ENCODE measurements at regions not wholly inside any gene's neighbourhood (a gene's known extent, or its start where the extent isn't known, plus 50 kb on each side); places are given as distances from the start of the nearest gene placed in this dataset.

DNA sequence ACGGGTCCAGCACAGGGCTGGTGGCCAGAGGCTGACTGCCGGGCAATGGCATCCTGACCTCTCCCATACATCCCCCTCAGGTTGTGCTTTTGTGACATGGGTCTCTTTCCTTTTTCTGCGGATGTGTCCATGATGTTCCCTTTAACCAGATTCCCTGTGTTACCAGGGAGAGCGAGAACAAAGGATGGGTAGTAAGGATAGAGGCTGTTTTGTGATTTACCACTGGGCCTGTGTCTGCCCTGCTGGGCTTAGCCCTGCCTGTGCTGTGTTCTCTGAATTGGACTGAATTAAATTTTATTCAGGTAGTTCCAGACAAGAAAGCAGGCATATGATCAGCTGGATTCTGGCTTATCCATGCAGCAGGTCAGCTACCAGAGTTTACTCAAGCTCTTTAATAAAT is 301.6 kb downstream of the RWDD3 start:
- H3K9me3 ChIP-seq, result no peaks in the 10 kb centered on the region
- H2AFZ ChIP-seq (ENCODE audit: low read depth), result no peak overlapping the region
- no peaks in the 10 kb centered on the region for H3F3A ChIP-seq (replicated peaks; ENCODE audit: insufficient read depth)
- peaks cover 0 to 7% of the 10 kb centered on the region in 2 experiments; a peak in 1 of 4 replicates for H3K4me1 ChIP-seq (ENCODE audit: control insufficient read depth in 1 of 2, insufficient read depth in 2 of 2, low read depth in 1 of 2, low read length in 1 of 2)
- TF ChIP-seq, protein P1, sequence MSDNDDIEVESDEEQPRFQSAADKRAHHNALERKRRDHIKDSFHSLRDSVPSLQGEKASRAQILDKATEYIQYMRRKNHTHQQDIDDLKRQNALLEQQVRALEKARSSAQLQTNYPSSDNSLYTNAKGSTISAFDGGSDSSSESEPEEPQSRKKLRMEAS (IDR thresholded peaks at IDR 0.05; ENCODE audit: low read depth), result no peak
- TF ChIP-seq EZH2phosphoT487 (IDR thresholded peaks at IDR 0.05; ENCODE audit: borderline replicate concordance, low read depth), result no peak
- no peak for TF ChIP-seq TAF1 (IDR thresholded peaks at IDR 0.05; ENCODE audit: borderline replicate concordance, low read depth, low read length)
- TF ChIP-seq, protein P2, sequence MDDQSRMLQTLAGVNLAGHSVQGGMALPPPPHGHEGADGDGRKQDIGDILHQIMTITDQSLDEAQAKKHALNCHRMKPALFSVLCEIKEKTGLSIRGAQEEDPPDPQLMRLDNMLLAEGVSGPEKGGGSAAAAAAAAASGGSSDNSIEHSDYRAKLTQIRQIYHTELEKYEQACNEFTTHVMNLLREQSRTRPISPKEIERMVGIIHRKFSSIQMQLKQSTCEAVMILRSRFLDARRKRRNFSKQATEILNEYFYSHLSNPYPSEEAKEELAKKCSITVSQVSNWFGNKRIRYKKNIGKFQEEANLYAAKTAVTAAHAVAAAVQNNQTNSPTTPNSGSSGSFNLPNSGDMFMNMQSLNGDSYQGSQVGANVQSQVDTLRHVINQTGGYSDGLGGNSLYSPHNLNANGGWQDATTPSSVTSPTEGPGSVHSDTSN (IDR thresholded peaks at IDR 0.05), result no peak
- TF ChIP-seq FOSL2 (IDR thresholded peaks at IDR 0.05; ENCODE audit: borderline replicate concordance, low read depth), result no peak
- TF ChIP-seq, protein P3, sequence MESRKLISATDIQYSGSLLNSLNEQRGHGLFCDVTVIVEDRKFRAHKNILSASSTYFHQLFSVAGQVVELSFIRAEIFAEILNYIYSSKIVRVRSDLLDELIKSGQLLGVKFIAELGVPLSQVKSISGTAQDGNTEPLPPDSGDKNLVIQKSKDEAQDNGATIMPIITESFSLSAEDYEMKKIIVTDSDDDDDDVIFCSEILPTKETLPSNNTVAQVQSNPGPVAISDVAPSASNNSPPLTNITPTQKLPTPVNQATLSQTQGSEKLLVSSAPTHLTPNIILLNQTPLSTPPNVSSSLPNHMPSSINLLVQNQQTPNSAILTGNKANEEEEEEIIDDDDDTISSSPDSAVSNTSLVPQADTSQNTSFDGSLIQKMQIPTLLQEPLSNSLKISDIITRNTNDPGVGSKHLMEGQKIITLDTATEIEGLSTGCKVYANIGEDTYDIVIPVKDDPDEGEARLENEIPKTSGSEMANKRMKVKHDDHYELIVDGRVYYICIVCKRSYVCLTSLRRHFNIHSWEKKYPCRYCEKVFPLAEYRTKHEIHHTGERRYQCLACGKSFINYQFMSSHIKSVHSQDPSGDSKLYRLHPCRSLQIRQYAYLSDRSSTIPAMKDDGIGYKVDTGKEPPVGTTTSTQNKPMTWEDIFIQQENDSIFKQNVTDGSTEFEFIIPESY (IDR thresholded peaks at IDR 0.05; ENCODE audit: borderline replicate concordance, low read depth), result no peak
- no peak for TF ChIP-seq RFX5 (IDR thresholded peaks at IDR 0.05; ENCODE audit: low read length)
- no peak for TF ChIP-seq MXI1 (IDR thresholded peaks at IDR 0.05; ENCODE audit: low read depth, low read length)
- TF ChIP-seq RAD21 (IDR thresholded peaks at IDR 0.05; ENCODE audit: low read length), result no peak
- TF ChIP-seq CHD2 (IDR thresholded peaks at IDR 0.05; ENCODE audit: low read length, partially characterized antibody), result no peak
- no peaks in the 10 kb centered on the region for H3K27me3 ChIP-seq (ENCODE audit: insufficient read depth)
- H3K79me2 ChIP-seq (ENCODE audit: insufficient read depth), result no peaks in the 10 kb centered on the region
- H3K36me3 ChIP-seq (replicated peaks in 1 of 2; ENCODE audit: control insufficient read depth in 1 of 2, insufficient read depth in 2 of 2, low read length in 1 of 2), result no peaks in the 10 kb centered on the region
- H3K27ac ChIP-seq (ENCODE audit: low read depth in 2 of 2, low read length in 1 of 2), result no peak overlapping the region; a peak in 1 of 4 replicates
- no peaks in the 10 kb centered on the region for H4K20me1 ChIP-seq (ENCODE audit: insufficient read depth)
- DNase-seq, result no peak
- no peak overlapping the region for H3K9ac ChIP-seq
- H3K9me2 ChIP-seq, result no peaks in the 10 kb centered on the region
- 51% methylated on average over 4 of the region's 4 CpGs for WGBS (ENCODE audit: low lambda C conversion rate)
- CTCF ChIA-PET, result no interaction called here
- POLR2A ChIA-PET, result no interaction called here
- H3K4me2 ChIP-seq, result no peak overlapping the region
- H3K4me3 ChIP-seq (ENCODE audit: low read depth in 2 of 2, low read length in 1 of 2), result no peak overlapping the region

DNA sequence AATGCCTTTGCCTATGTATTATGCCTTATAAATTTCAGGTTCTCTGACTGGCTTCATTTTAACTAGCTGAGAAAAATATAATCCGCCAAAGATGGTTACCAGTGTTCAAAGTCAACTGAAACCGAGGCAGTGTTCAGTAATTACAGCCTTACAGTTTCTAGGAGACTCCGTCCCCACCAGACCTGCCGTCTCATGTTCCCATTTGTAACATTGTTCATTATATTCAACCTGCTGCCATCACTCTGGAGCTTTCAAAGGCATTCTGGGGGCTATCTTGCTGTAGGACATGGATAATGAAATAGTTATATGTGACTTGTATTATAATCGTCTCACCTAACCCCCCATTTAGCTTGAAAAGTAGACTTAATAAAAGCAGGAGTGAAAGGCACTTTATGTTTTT is 302.5 kb downstream of the RWDD3 start:
- Histone ChIP-seq H2AFZ (ENCODE audit: low read depth) (no peak overlapping the region), H3K4me1 (ENCODE audit: control insufficient read depth in 1 of 2, insufficient read depth in 2 of 2, low read depth in 1 of 2, low read length in 1 of 2) (peaks cover 0 to 7% of the 10 kb centered on the region in 2 experiments; a peak in 1 of 4 replicates), H3K9me3 (no peaks in the 10 kb centered on the region), H4K20me1 (ENCODE audit: insufficient read depth) (no peaks in the 10 kb centered on the region), H3K79me2 (ENCODE audit: insufficient read depth) (no peaks in the 10 kb centered on the region), H3F3A (replicated peaks; ENCODE audit: insufficient read depth) (no peaks in the 10 kb centered on the region), H3K4me3 (ENCODE audit: low read depth in 2 of 2, low read length in 1 of 2) (no peak overlapping the region), H3K4me2 (no peak overlapping the region), H3K27ac (ENCODE audit: low read depth in 2 of 2, low read length in 1 of 2) (no peak overlapping the region), H3K9me2 (no peaks in the 10 kb centered on the region), H3K9ac (no peak overlapping the region), H3K27me3 (ENCODE audit: insufficient read depth) (no peaks in the 10 kb centered on the region), H3K36me3 (replicated peaks in 1 of 2; ENCODE audit: control insufficient read depth in 1 of 2, insufficient read depth in 2 of 2, low read length in 1 of 2) (no peaks in the 10 kb centered on the region)
- POLR2A ChIA-PET, result no interaction called here
- no peak for TF ChIP-seq SIN3A (IDR thresholded peaks at IDR 0.05; ENCODE audit: borderline replicate concordance, low read depth, low read length)
- TF ChIP-seq TCF12 (IDR thresholded peaks at IDR 0.05), result no peak
- no peak for TF ChIP-seq EZH2phosphoT487 (IDR thresholded peaks at IDR 0.05; ENCODE audit: borderline replicate concordance, low read depth)
- TF ChIP-seq NRF1 (IDR thresholded peaks at IDR 0.05; ENCODE audit: low read depth, low read length), result no peak
- TF ChIP-seq MXI1 (IDR thresholded peaks at IDR 0.05; ENCODE audit: low read depth, low read length), result no peak
- TF ChIP-seq MEF2A (IDR thresholded peaks at IDR 0.05; ENCODE audit: borderline replicate concordance, low read depth), result no peak
- TF ChIP-seq GABPA (IDR thresholded peaks at IDR 0.05; ENCODE audit: low read depth), result no peak
- TF ChIP-seq RXRA (IDR thresholded peaks at IDR 0.05; ENCODE audit: borderline replicate concordance, low read depth), result no peak
- TF ChIP-seq, protein P4, sequence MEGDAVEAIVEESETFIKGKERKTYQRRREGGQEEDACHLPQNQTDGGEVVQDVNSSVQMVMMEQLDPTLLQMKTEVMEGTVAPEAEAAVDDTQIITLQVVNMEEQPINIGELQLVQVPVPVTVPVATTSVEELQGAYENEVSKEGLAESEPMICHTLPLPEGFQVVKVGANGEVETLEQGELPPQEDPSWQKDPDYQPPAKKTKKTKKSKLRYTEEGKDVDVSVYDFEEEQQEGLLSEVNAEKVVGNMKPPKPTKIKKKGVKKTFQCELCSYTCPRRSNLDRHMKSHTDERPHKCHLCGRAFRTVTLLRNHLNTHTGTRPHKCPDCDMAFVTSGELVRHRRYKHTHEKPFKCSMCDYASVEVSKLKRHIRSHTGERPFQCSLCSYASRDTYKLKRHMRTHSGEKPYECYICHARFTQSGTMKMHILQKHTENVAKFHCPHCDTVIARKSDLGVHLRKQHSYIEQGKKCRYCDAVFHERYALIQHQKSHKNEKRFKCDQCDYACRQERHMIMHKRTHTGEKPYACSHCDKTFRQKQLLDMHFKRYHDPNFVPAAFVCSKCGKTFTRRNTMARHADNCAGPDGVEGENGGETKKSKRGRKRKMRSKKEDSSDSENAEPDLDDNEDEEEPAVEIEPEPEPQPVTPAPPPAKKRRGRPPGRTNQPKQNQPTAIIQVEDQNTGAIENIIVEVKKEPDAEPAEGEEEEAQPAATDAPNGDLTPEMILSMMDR (IDR thresholded peaks at IDR 0.05), result no peak
- no peak for TF ChIP-seq RFX5 (IDR thresholded peaks at IDR 0.05; ENCODE audit: low read length)
- no peak for TF ChIP-seq RCOR1 (IDR thresholded peaks at IDR 0.05; ENCODE audit: low read length)
- no peak for TF ChIP-seq RAD21 (IDR thresholded peaks at IDR 0.05; ENCODE audit: low read length)
- TF ChIP-seq, protein P2 (IDR thresholded peaks at IDR 0.05), result no peak
- no peak for TF ChIP-seq TEAD4 (IDR thresholded peaks at IDR 0.05; ENCODE audit: borderline replicate concordance, insufficient read depth)
- TF ChIP-seq, protein P1 (IDR thresholded peaks at IDR 0.05; ENCODE audit: low read depth), result no peak
- 12% methylated on average over 5 of the region's 5 CpGs for WGBS (ENCODE audit: low lambda C conversion rate)
- no peak for DNase-seq
- CTCF ChIA-PET, result no interaction called here

Data from SK-N-SH (cell line).